ENCODE measurements at regions not wholly inside any gene's neighbourhood (a gene's known extent, or its start where the extent isn't known, plus 50 kb on each side); places are given as distances from the start of the nearest gene placed in this dataset.

- Histone ChIP-seq H3K9me3 (replicated peaks; ENCODE audit: insufficient read depth, low read length) (no peaks in the 10 kb centered on the region), H3K36me3 (replicated peaks; ENCODE audit: insufficient read depth, low read length) (no peaks in the 10 kb centered on the region), H3K4me1 (ENCODE audit: low read length) (no peaks in the 10 kb centered on the region), H3K4me2 (ENCODE audit: low read depth, low read length) (no peak overlapping the region), H3K79me2 (ENCODE audit: low read length) (no peaks in the 10 kb centered on the region), H3K9me2 (replicated peaks; ENCODE audit: insufficient read depth, low read length) (no peaks in the 10 kb centered on the region), H3K27ac (ENCODE audit: low read length) (no peak overlapping the region), H2AFZ (ENCODE audit: low read length) (no peak overlapping the region), H3K9ac (ENCODE audit: low read length) (no peak overlapping the region), H3K27me3 (replicated peaks; ENCODE audit: insufficient read depth, low read length) (no peaks in the 10 kb centered on the region), H3F3A (ENCODE audit: insufficient read depth, low read length) (no peaks in the 10 kb centered on the region), H3K4me3 (ENCODE audit: low read length) (no peak overlapping the region), H4K20me1 (ENCODE audit: insufficient read depth, low read length) (no peaks in the 10 kb centered on the region)
- TF ChIP-seq EZH2phosphoT487 (IDR thresholded peaks at IDR 0.05; ENCODE audit: low read length) (no peak), CTCF (IDR thresholded peaks at IDR 0.05; ENCODE audit: low read length) (no peak)
- DNase-seq, result no peak
These were observed 414.5 kb upstream of the GYPC start for GRCh38 chr2:126241411-126241810.

- DNase-seq, result peak; percentile 55
- H3K79me2 ChIP-seq (ENCODE audit: low read length), result no peaks in the 10 kb centered on the region
- H3K36me3 ChIP-seq (replicated peaks; ENCODE audit: insufficient read depth, low read length), result no peaks in the 10 kb centered on the region
- H3K27ac ChIP-seq (ENCODE audit: low read length), result no peak overlapping the region
- no peak overlapping the region for H3K4me2 ChIP-seq (ENCODE audit: low read depth, low read length)
- H3F3A ChIP-seq (ENCODE audit: insufficient read depth, low read length), result no peaks in the 10 kb centered on the region
- no peaks in the 10 kb centered on the region for H3K9me2 ChIP-seq (replicated peaks; ENCODE audit: insufficient read depth, low read length)
- no peak overlapping the region for H2AFZ ChIP-seq (ENCODE audit: low read length)
- no peaks in the 10 kb centered on the region for H3K4me1 ChIP-seq (ENCODE audit: low read length)
- H4K20me1 ChIP-seq (ENCODE audit: insufficient read depth, low read length), result no peaks in the 10 kb centered on the region
- H3K9ac ChIP-seq (ENCODE audit: low read length), result no peak overlapping the region
- TF ChIP-seq EZH2 (optimal IDR thresholded peaks at IDR 0.05; ENCODE audit: low read depth, low read length) (no peak), CTCF (IDR thresholded peaks at IDR 0.05; ENCODE audit: low read length) (peak; percentile 58)
- H3K4me3 ChIP-seq (ENCODE audit: low read length), result no peak overlapping the region
- no peaks in the 10 kb centered on the region for H3K9me3 ChIP-seq (replicated peaks; ENCODE audit: insufficient read depth, low read length)
- H3K27me3 ChIP-seq (replicated peaks; ENCODE audit: insufficient read depth, low read length), result no peaks in the 10 kb centered on the region
These were observed 411.0 kb upstream of the GYPC start for GRCh38 chr2:126244937-126245336.

GRCh38 chr2:126253669-126254068 is 402.3 kb upstream of the GYPC start:
- Histone ChIP-seq H3K4me3 (ENCODE audit: low read length) (no peak overlapping the region), H3K27ac (ENCODE audit: low read length) (no peak overlapping the region), H3K36me3 (replicated peaks; ENCODE audit: insufficient read depth, low read length) (no peaks in the 10 kb centered on the region), H3K27me3 (replicated peaks; ENCODE audit: insufficient read depth, low read length) (no peaks in the 10 kb centered on the region), H3K79me2 (ENCODE audit: low read length) (no peaks in the 10 kb centered on the region), H3K4me1 (ENCODE audit: low read length) (no peaks in the 10 kb centered on the region), H4K20me1 (ENCODE audit: insufficient read depth, low read length) (no peaks in the 10 kb centered on the region), H2AFZ (ENCODE audit: low read length) (no peak overlapping the region), H3K9ac (ENCODE audit: low read length) (no peak overlapping the region), H3K9me3 (replicated peaks; ENCODE audit: insufficient read depth, low read length) (no peaks in the 10 kb centered on the region), H3K4me2 (ENCODE audit: low read depth, low read length) (no peak overlapping the region), H3K9me2 (replicated peaks; ENCODE audit: insufficient read depth, low read length) (no peaks in the 10 kb centered on the region), H3F3A (ENCODE audit: insufficient read depth, low read length) (no peaks in the 10 kb centered on the region)
- DNase-seq, result no peak
- TF ChIP-seq EZH2phosphoT487 (IDR thresholded peaks at IDR 0.05; ENCODE audit: low read length) (no peak), EZH2 (optimal IDR thresholded peaks at IDR 0.05; ENCODE audit: low read depth, low read length) (no peak), CTCF (IDR thresholded peaks at IDR 0.05; ENCODE audit: low read length) (no peak)
